ENCODE measurements at regions not wholly inside any gene's neighbourhood (a gene's known extent, or its start where the extent isn't known, plus 50 kb on each side); places are given as distances from the start of the nearest gene placed in this dataset.

- TF ChIP-seq EZH2phosphoT487 (IDR thresholded peaks at IDR 0.05; ENCODE audit: low read depth, severe bottlenecking, unreplicated experiment): no peak
- TF ChIP-seq, protein P1, sequence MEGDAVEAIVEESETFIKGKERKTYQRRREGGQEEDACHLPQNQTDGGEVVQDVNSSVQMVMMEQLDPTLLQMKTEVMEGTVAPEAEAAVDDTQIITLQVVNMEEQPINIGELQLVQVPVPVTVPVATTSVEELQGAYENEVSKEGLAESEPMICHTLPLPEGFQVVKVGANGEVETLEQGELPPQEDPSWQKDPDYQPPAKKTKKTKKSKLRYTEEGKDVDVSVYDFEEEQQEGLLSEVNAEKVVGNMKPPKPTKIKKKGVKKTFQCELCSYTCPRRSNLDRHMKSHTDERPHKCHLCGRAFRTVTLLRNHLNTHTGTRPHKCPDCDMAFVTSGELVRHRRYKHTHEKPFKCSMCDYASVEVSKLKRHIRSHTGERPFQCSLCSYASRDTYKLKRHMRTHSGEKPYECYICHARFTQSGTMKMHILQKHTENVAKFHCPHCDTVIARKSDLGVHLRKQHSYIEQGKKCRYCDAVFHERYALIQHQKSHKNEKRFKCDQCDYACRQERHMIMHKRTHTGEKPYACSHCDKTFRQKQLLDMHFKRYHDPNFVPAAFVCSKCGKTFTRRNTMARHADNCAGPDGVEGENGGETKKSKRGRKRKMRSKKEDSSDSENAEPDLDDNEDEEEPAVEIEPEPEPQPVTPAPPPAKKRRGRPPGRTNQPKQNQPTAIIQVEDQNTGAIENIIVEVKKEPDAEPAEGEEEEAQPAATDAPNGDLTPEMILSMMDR (IDR thresholded peaks at IDR 0.05; ENCODE audit: poor library complexity): no peak
Measured at GRCh38 chr13:105991131-105991530, 544.3 kb downstream of the EFNB2 start.

Data from hepatocyte (in vitro differentiated cells).